Progenitor cell of endocrine pancreas (in vitro differentiated cells): ENCODE measurements at regions not wholly inside any gene's neighbourhood (a gene's known extent, or its start where the extent isn't known, plus 50 kb on each side); places are given as distances from the start of the nearest gene placed in this dataset.

Source experiments
- DNase-seq: peaks from one replicate; pipeline ENCODE4 v3.0.0; 2021; ENCODE audit warnings: low spot score; ENCODE audit not compliant: unreplicated experiment
- H3K27ac Mint-ChIP-seq: 2 replicates; pipeline ENCODE4 v1.8.0; 2021; ENCODE audit warnings: mild to moderate bottlenecking, moderate library complexity, mixed read lengths
- H3K27me3 Mint-ChIP-seq: 2 replicates; pipeline ENCODE4 v1.8.0; 2021; ENCODE audit warnings: mixed read lengths
- H3K36me3 Mint-ChIP-seq: 2 replicates; pipeline ENCODE4 v1.8.0; 2022; ENCODE audit warnings: mixed read lengths; ENCODE audit not compliant: insufficient read depth
- H3K4me1 Mint-ChIP-seq: 2 replicates; pipeline ENCODE4 v1.8.0; 2021; ENCODE audit warnings: low read depth, mixed read lengths
- H3K4me3 Mint-ChIP-seq: 2 replicates; pipeline ENCODE4 v1.8.0; 2021; ENCODE audit warnings: low read depth, mild to moderate bottlenecking, moderate library complexity, mixed read lengths
- H3K9me3 Mint-ChIP-seq: 2 replicates; pipeline ENCODE4 v1.8.0; 2021; ENCODE audit warnings: low read depth, mixed read lengths
- CTCF ChIP-seq: fragments of 200-600 bp; sonication (generic); IDR thresholded peaks from one replicate; pipeline ENCODE4 v1.5.0; 2021; ENCODE audit warnings: antibody characterized with exemption, mild to moderate bottlenecking; ENCODE audit not compliant: unreplicated experiment

- H3K27me3 Mint-ChIP-seq = no peaks in the 10 kb centered on the region
- H3K4me3 Mint-ChIP-seq = no peak overlapping the region
- DNase-seq = no peak
- no peaks in the 10 kb centered on the region for H3K9me3 Mint-ChIP-seq
- H3K36me3 Mint-ChIP-seq = no peaks in the 10 kb centered on the region
- TF ChIP-seq CTCF = no peak
- no peaks in the 10 kb centered on the region for H3K4me1 Mint-ChIP-seq
- H3K27ac Mint-ChIP-seq = no peak overlapping the region
Observed at GRCh38 chr11:42552786-42553185, 759.0 kb upstream of the API5 start.

- H3K36me3 Mint-ChIP-seq = no peaks in the 10 kb centered on the region
- H3K27ac Mint-ChIP-seq = no peak overlapping the region
- H3K27me3 Mint-ChIP-seq = no peaks in the 10 kb centered on the region
- H3K4me3 Mint-ChIP-seq = no peak overlapping the region
- no peak for DNase-seq
- no peaks in the 10 kb centered on the region for H3K9me3 Mint-ChIP-seq
- no peak for TF ChIP-seq CTCF
- no peaks in the 10 kb centered on the region for H3K4me1 Mint-ChIP-seq
Observed at GRCh38 chr11:42555190-42555589, 756.6 kb upstream of the API5 start.

GRCh38 chr11:42571131-42571877 is 740.5 kb upstream of the API5 start:
- Mint-ChIP-seq H3K9me3 (peaks cover 7% of the 10 kb centered on the region), H3K36me3 (no peaks in the 10 kb centered on the region), H3K4me3 (no peak overlapping the region), H3K27me3 (no peaks in the 10 kb centered on the region), H3K4me1 (no peaks in the 10 kb centered on the region), H3K27ac (no peak overlapping the region)
- TF ChIP-seq CTCF = no peak
- DNase-seq = no peak

GRCh38 chr11:42571878-42572610 is 739.8 kb upstream of the API5 start:
- H3K36me3 Mint-ChIP-seq = no peaks in the 10 kb centered on the region
- no peak for TF ChIP-seq CTCF
- H3K4me3 Mint-ChIP-seq = no peak overlapping the region
- H3K27me3 Mint-ChIP-seq = no peaks in the 10 kb centered on the region
- H3K27ac Mint-ChIP-seq = no peak overlapping the region
- H3K9me3 Mint-ChIP-seq = peaks cover 1% of the 10 kb centered on the region
- no peak for DNase-seq
- no peaks in the 10 kb centered on the region for H3K4me1 Mint-ChIP-seq

- TF ChIP-seq CTCF = no peak
- H3K36me3 Mint-ChIP-seq = no peaks in the 10 kb centered on the region
Observed at GRCh38 chr11:42576318-42576717, 735.5 kb upstream of the API5 start.

More at GRCh38 chr11:42576318-42576717, 735.5 kb upstream of the API5 start:
- Mint-ChIP-seq H3K9me3 (no peaks in the 10 kb centered on the region), H3K27ac (no peak overlapping the region), H3K27me3 (no peaks in the 10 kb centered on the region), H3K4me3 (no peak overlapping the region), H3K4me1 (no peaks in the 10 kb centered on the region)
- DNase-seq = no peak
